Peyer's patch (tissue), 4 donors: ENCODE measurements at regions not wholly inside any gene's neighbourhood (a gene's known extent, or its start where the extent isn't known, plus 50 kb on each side); places are given as distances from the start of the nearest gene placed in this dataset.

Experiments
- POLR2A ChIP-seq, 2 donors: fragments of 450-650 bp; IDR thresholded peaks; one replicate each; pipeline ENCODE4 v1.5.1; 2017; ENCODE audit warnings: antibody characterized with exemption in 2 of 2, mild to moderate bottlenecking in 2 of 2, moderate library complexity in 2 of 2
- TF ChIP-seq, protein P1 (sequence below), 6 experiments: fragments of 450-650 bp in 4 of 6; fragments of 200-600 bp in 2 of 6; sonication (generic) in 1 of 6; IDR thresholded peaks; one replicate each; pipeline ENCODE4 v1.5.1; 2017 to 2019; ENCODE audit warnings: antibody characterized with exemption in 6 of 6, mild to moderate bottlenecking in 3 of 6, moderate library complexity in 1 of 6

GRCh38 chr2:236796236-236796635 lies 226.6 kb downstream of the ACKR3 start:
- no peak for TF ChIP-seq POLR2A (IDR thresholded peaks at IDR 0.05)
- TF ChIP-seq, protein P1, sequence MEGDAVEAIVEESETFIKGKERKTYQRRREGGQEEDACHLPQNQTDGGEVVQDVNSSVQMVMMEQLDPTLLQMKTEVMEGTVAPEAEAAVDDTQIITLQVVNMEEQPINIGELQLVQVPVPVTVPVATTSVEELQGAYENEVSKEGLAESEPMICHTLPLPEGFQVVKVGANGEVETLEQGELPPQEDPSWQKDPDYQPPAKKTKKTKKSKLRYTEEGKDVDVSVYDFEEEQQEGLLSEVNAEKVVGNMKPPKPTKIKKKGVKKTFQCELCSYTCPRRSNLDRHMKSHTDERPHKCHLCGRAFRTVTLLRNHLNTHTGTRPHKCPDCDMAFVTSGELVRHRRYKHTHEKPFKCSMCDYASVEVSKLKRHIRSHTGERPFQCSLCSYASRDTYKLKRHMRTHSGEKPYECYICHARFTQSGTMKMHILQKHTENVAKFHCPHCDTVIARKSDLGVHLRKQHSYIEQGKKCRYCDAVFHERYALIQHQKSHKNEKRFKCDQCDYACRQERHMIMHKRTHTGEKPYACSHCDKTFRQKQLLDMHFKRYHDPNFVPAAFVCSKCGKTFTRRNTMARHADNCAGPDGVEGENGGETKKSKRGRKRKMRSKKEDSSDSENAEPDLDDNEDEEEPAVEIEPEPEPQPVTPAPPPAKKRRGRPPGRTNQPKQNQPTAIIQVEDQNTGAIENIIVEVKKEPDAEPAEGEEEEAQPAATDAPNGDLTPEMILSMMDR (IDR thresholded peaks at IDR 0.05) = no peak
